SK-N-SH (cell line): ENCODE measurements at regions not wholly inside any gene's neighbourhood (a gene's known extent, or its start where the extent isn't known, plus 50 kb on each side); places are given as distances from the start of the nearest gene placed in this dataset.

Experiments used
- CTCF ChIA-PET: fragments of 300-600, 350-600 bp; formaldehyde crosslinking; extraction: SDS; loops from one replicate; lab custom pipeline; 2021; lab: Yijun Ruan, JAX
- POLR2A ChIA-PET: fragments of 350-600 bp; sonication (Branson Sonifier 250); formaldehyde crosslinking; extraction: SDS; loops from one replicate; lab custom pipeline; 2020; ENCODE audit warnings: antibody characterized with exemption, inconsistent platforms; lab: Yijun Ruan, JAX
- DNase-seq: peaks from one replicate; pipeline ENCODE4 v3.0.0; 2012
- H2AFZ ChIP-seq: fragments of 200-600 bp; sonication (generic); 2 replicates; pipeline ENCODE4 v1.8.1; 2016; ENCODE audit warnings: antibody characterized with exemption, mild to moderate bottlenecking, low read depth
- H3F3A ChIP-seq: fragments of 200-600 bp; sonication (generic); replicated peaks from 2 replicates; pipeline ENCODE3; 2016; ENCODE audit warnings: antibody characterized with exemption, mild to moderate bottlenecking; ENCODE audit not compliant: insufficient read depth
- H3K27ac ChIP-seq, 2 experiments: fragments of 200-500 bp in 1 of 2; fragments of 200-600 bp in 1 of 2; sonication (Bioruptor generic) in 1 of 2; sonication (generic), shearing (Covaris generic) in 1 of 2; 2 replicates each; pipeline versions ENCODE4 v1.5.1 to v1.6.1; 2014 to 2016; ENCODE audit warnings: low read depth in 2 of 2, inconsistent platforms in 1 of 2, low read length in 1 of 2, mild to moderate bottlenecking in 1 of 2, mixed read lengths in 1 of 2
- H3K27me3 ChIP-seq: fragments of 200-600 bp; sonication (generic), shearing (Covaris generic); 2 replicates; pipeline ENCODE4 v1.6.1; 2016; ENCODE audit warnings: mixed run types; ENCODE audit not compliant: insufficient read depth
- H3K36me3 ChIP-seq, 2 experiments: fragments of 200-500 bp in 1 of 2; fragments of 200-600 bp in 1 of 2; sonication (Bioruptor generic) in 1 of 2; sonication (generic) in 1 of 2; replicated peaks in 1 of 2; 2 replicates each; pipeline versions ENCODE3 to v1.5.1; 2014 to 2016; ENCODE audit warnings: low read length in 1 of 2, mild to moderate bottlenecking in 1 of 2; ENCODE audit not compliant: insufficient read depth in 2 of 2, control insufficient read depth in 1 of 2
- H3K4me1 ChIP-seq, 2 experiments: fragments of 200-500 bp in 1 of 2; fragments of 200-600 bp in 1 of 2; sonication (Bioruptor generic) in 1 of 2; sonication (generic), shearing (Covaris generic) in 1 of 2; 2 replicates each; pipeline versions ENCODE4 v1.5.1 to v1.6.1; 2014 to 2016; ENCODE audit warnings: low read depth in 1 of 2, low read length in 1 of 2, mixed run types in 1 of 2; ENCODE audit not compliant: insufficient read depth in 2 of 2, control insufficient read depth in 1 of 2
- H3K4me2 ChIP-seq: fragments of 200-600 bp; sonication (generic), shearing (Covaris generic); 2 replicates; pipeline ENCODE4 v1.6.1; 2017; ENCODE audit warnings: mixed run types
- H3K4me3 ChIP-seq, 2 experiments: fragments of 200-500 bp in 1 of 2; fragments of 200-600 bp in 1 of 2; sonication (Bioruptor generic) in 1 of 2; sonication (generic), shearing (Covaris generic) in 1 of 2; 2 replicates each; pipeline versions ENCODE4 v1.5.1 to v1.8.1; 2014 to 2016; ENCODE audit warnings: low read depth in 2 of 2, inconsistent platforms in 1 of 2, low read length in 1 of 2, mild to moderate bottlenecking in 1 of 2, mixed read lengths in 1 of 2, moderate library complexity in 1 of 2
- H3K79me2 ChIP-seq: fragments of 200-600 bp; sonication (generic); 2 replicates; pipeline ENCODE4 v1.8.1; 2017; ENCODE audit warnings: mild to moderate bottlenecking; ENCODE audit not compliant: insufficient read depth
- H3K9ac ChIP-seq: fragments of 200-600 bp; sonication (generic); 2 replicates; pipeline ENCODE4 v1.6.1; 2017; ENCODE audit warnings: mixed run types
- H3K9me2 ChIP-seq: fragments of 200-600 bp; sonication (generic); 2 replicates; pipeline ENCODE4 v1.6.1; 2017; ENCODE audit warnings: mixed run types
- H3K9me3 ChIP-seq: fragments of 200-600 bp; sonication (generic); 2 replicates; pipeline ENCODE4 v1.6.1; 2017; ENCODE audit warnings: mixed run types, mild to moderate bottlenecking, moderate library complexity
- H4K20me1 ChIP-seq: fragments of 200-600 bp; sonication (generic); 2 replicates; pipeline ENCODE4 v1.6.1; 2017; ENCODE audit warnings: mild to moderate bottlenecking, mixed run types; ENCODE audit not compliant: insufficient read depth
- ELF1 ChIP-seq: IDR thresholded peaks from 2 replicates; pipeline ENCODE4 v1.4.0; 2012
- FOSL2 ChIP-seq: IDR thresholded peaks from 2 replicates; pipeline ENCODE4 v1.4.0; 2012; ENCODE audit warnings: low read depth, mild to moderate bottlenecking, moderate library complexity, borderline replicate concordance
- FOXJ3 ChIP-seq: sonication (generic); formaldehyde crosslinking; IDR thresholded peaks from 2 replicates; pipeline ENCODE4 v1.5.1; 2020; ENCODE audit warnings: mild to moderate bottlenecking, missing genetic modification reagents
- GABPA ChIP-seq: IDR thresholded peaks from 2 replicates; pipeline ENCODE4 v1.4.0; 2012; ENCODE audit warnings: low read depth, mild to moderate bottlenecking
- GATA2 ChIP-seq: sonication (generic); formaldehyde crosslinking; IDR thresholded peaks from 2 replicates; pipeline ENCODE4 v1.5.0; 2020; ENCODE audit warnings: mild to moderate bottlenecking, missing genetic modification reagents
- NFIC ChIP-seq: IDR thresholded peaks from 2 replicates; pipeline ENCODE4 v1.4.0; 2012; ENCODE audit warnings: borderline replicate concordance
- POLR2AphosphoS5 ChIP-seq: IDR thresholded peaks from 2 replicates; pipeline ENCODE4 v1.6.1; 2012; ENCODE audit warnings: low read depth, low read length
- RCOR1 ChIP-seq: fragments of 150-350 bp; IDR thresholded peaks from 2 replicates; pipeline ENCODE4 v1.6.1; 2017; ENCODE audit warnings: antibody characterized with exemption, low read length
- RFX5 ChIP-seq: IDR thresholded peaks from 2 replicates; pipeline ENCODE4 v1.6.1; 2012; ENCODE audit warnings: mild to moderate bottlenecking, improper control_type of control experiment, low read length
- TEAD4 ChIP-seq: IDR thresholded peaks from 2 replicates; pipeline ENCODE4 v1.4.0; 2012; ENCODE audit warnings: mild to moderate bottlenecking, borderline replicate concordance; ENCODE audit not compliant: insufficient read depth
- USF1 ChIP-seq: IDR thresholded peaks from 2 replicates; pipeline ENCODE4 v1.4.0; 2012; ENCODE audit warnings: low read depth, borderline replicate concordance
- ZBTB33 ChIP-seq: IDR thresholded peaks from 2 replicates; pipeline ENCODE4 v1.4.0; 2012; ENCODE audit warnings: low read depth, borderline replicate concordance
- WGBS: methylation state at CpG from one replicate; pipeline ENCODE4 v1.1.6; 2017; ENCODE audit warnings: low lambda C conversion rate; 5-methylcytosine and 5-hydroxymethylcytosine counted together

GRCh38 chr7:125927556-125927955 lies 997.9 kb upstream of the POT1 start:
- 29% methylated on average over 4 of the region's 4 CpGs for WGBS
- Histone ChIP-seq H3K4me1 (no peaks in the 10 kb centered on the region; a peak in 1 of 4 replicates), H2AFZ (no peak overlapping the region)

GRCh38 chr7:125926621-125927020 lies 997.0 kb upstream of the POT1 start:
- Histone ChIP-seq H3K9me3 (no peaks in the 10 kb centered on the region), H3K4me1 (no peaks in the 10 kb centered on the region; a peak in 1 of 4 replicates), H3K36me3 (no peaks in the 10 kb centered on the region), H3K79me2 (no peaks in the 10 kb centered on the region), H3K9me2 (no peaks in the 10 kb centered on the region), H4K20me1 (no peaks in the 10 kb centered on the region), H3K4me3 (no peak overlapping the region), H3F3A (no peaks in the 10 kb centered on the region), H3K4me2 (no peak overlapping the region), H3K9ac (no peak overlapping the region), H3K27ac (no peak overlapping the region), H2AFZ (no peak overlapping the region), H3K27me3 (no peaks in the 10 kb centered on the region)
- DNase-seq, result no peak
- ChIA-PET CTCF (interaction anchor here (0.9 to 1.6 kb wide), 2 partner anchors 21 to 378 kb away, joined by 3 to 4 read pairs; no protein-coding TSS in a partner anchor), POLR2A (no interaction called here)
- 9% methylated on average over 1 of the region's 1 CpG for WGBS
- TF ChIP-seq FOSL2 (no peak), ELF1 (no peak), TEAD4 (no peak), NFIC (no peak), GATA2 (CRISPR knock-in tag) (no peak), RCOR1 (no peak), FOXJ3 (CRISPR knock-in tag) (no peak), GABPA (no peak)

More at GRCh38 chr7:125927556-125927955, 997.9 kb upstream of the POT1 start:
- Histone ChIP-seq H3K27ac (no peak overlapping the region), H3F3A (no peaks in the 10 kb centered on the region), H3K27me3 (no peaks in the 10 kb centered on the region), H3K9ac (no peak overlapping the region), H4K20me1 (no peaks in the 10 kb centered on the region), H3K4me2 (no peak overlapping the region), H3K79me2 (no peaks in the 10 kb centered on the region), H3K36me3 (no peaks in the 10 kb centered on the region), H3K9me2 (no peaks in the 10 kb centered on the region), H3K9me3 (no peaks in the 10 kb centered on the region), H3K4me3 (no peak overlapping the region)
- CTCF ChIA-PET, result interaction anchor here (0.6 kb wide), 1 partner anchor 40 kb away, joined by 4 read pairs; no protein-coding TSS in a partner anchor
- no peak for TF ChIP-seq ZBTB33
- no peak for TF ChIP-seq POLR2AphosphoS5
- no peak for TF ChIP-seq RFX5
- no peak for TF ChIP-seq USF1
- no peak for DNase-seq
- POLR2A ChIA-PET, result no interaction called here
